Breast epithelium (tissue), 3 donors: ENCODE measurements at regions not wholly inside any gene's neighbourhood (a gene's known extent, or its start where the extent isn't known, plus 50 kb on each side); places are given as distances from the start of the nearest gene placed in this dataset.

Experiments
- CTCF ChIP-seq, 3 donors: fragments of 450-650 bp; IDR thresholded peaks; one replicate each; pipeline ENCODE4 v1.5.1; 2016 to 2017; ENCODE audit warnings: antibody characterized with exemption in 3 of 3, mild to moderate bottlenecking in 3 of 3, moderate library complexity in 3 of 3
- POLR2AphosphoS5 ChIP-seq, 3 donors: sonication (generic); formaldehyde crosslinking; IDR thresholded peaks; one replicate each; pipeline ENCODE4 v1.6.1; 2017; ENCODE audit warnings: antibody characterized with exemption in 3 of 3

GRCh38 chr1:55962472-55962871 is 616.9 kb downstream of the PLPP3 start:
- TF ChIP-seq CTCF (IDR thresholded peaks at IDR 0.05) = no peak
- TF ChIP-seq POLR2AphosphoS5 (IDR thresholded peaks at IDR 0.05) = no peak
